Left ventricle myocardium inferior (tissue), 1 donor: ENCODE measurements at regions not wholly inside any gene's neighbourhood (a gene's known extent, or its start where the extent isn't known, plus 50 kb on each side); places are given as distances from the start of the nearest gene placed in this dataset.

Source experiments
- DNase-seq: peaks from one replicate; pipeline ENCODE4 v3.0.0-alpha.2; 2020
- H3K27ac ChIP-seq: fragments of 200-600 bp; replicated peaks from 2 replicates; pipeline ENCODE4 v1.8.0; 2021
- H3K27me3 ChIP-seq: fragments of 200-600 bp; 2 replicates; pipeline ENCODE4 v1.8.0; 2021; ENCODE audit warnings: low read depth
- H3K36me3 ChIP-seq: fragments of 200-600 bp; 2 replicates; pipeline ENCODE4 v1.8.0; 2021
- H3K4me1 ChIP-seq: fragments of 200-600 bp; 2 replicates; pipeline ENCODE4 v1.8.0; 2021
- H3K4me3 ChIP-seq: fragments of 200-600 bp; 2 replicates; pipeline ENCODE4 v1.8.0; 2021; ENCODE audit warnings: mild to moderate bottlenecking, moderate library complexity
- H3K9me3 ChIP-seq: fragments of 200-600 bp; replicated peaks from 2 replicates; pipeline ENCODE4 v1.8.0; 2021
- CTCF ChIP-seq: fragments of 200-600 bp; IDR thresholded peaks from 2 replicates; pipeline ENCODE4 v1.8.0; 2021; ENCODE audit warnings: antibody characterized with exemption, mild to moderate bottlenecking, borderline replicate concordance
- intact Hi-C: fragments of 100-400 bp; cut with micrococcal nuclease; formaldehyde crosslinking; loops from one replicate; pipeline ENCODE4 v1.11.0; 2022
- donor health status: DM: no; HTN: yes; CAD: no; lungs with severe emphysema.

DNA sequence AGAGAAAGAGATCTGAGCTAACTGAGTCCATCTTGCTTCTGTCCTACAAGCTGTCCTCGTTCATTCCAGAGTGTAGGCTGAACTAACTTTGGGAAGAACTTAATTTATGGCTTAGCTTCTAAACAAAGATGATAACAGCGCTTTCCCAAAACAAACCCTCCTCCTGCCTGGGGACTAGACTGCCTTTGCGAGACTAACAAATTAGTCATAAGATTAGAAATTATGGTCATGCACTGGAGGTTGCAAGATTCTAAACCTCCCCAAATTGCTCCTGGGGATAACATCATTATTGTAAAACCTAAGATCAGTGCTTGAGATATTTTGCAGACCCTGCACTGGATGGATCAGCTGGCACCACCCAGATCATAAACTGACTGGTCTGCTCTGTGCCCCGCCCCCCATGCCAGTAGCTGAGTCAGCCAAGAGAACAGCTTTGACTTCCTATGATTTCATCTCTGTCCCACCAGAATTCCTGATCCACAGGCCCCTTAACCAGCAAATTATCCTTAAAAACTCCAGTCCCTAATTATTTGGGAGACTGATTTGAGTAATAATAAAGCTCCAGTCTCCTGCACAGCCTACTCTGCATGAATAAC is 883.3 kb downstream of the TRIML1 start:
- TF ChIP-seq CTCF = no peak
- intact Hi-C loops = no loop called here
- no peaks in the 10 kb centered on the region for H3K4me1 ChIP-seq
- no peak overlapping the region for H3K4me3 ChIP-seq
- no peaks in the 10 kb centered on the region for H3K27me3 ChIP-seq
- no peaks in the 10 kb centered on the region for H3K9me3 ChIP-seq
- H3K27ac ChIP-seq = no peak overlapping the region
- no peaks in the 10 kb centered on the region for H3K36me3 ChIP-seq
- no peak for DNase-seq

GRCh38 chr4:189029976-189030504 is 890.8 kb downstream of the TRIML1 start:
- Histone ChIP-seq H3K27me3 (no peaks in the 10 kb centered on the region), H3K4me1 (no peaks in the 10 kb centered on the region), H3K36me3 (no peaks in the 10 kb centered on the region), H3K27ac (no peak overlapping the region), H3K4me3 (no peak overlapping the region), H3K9me3 (no peaks in the 10 kb centered on the region)
- no peak for DNase-seq
- intact Hi-C loops = no loop called here
- TF ChIP-seq CTCF = no peak

- no peaks in the 10 kb centered on the region for H3K27me3 ChIP-seq
- DNase-seq = no peak
- no peak overlapping the region for H3K27ac ChIP-seq
- H3K36me3 ChIP-seq = no peaks in the 10 kb centered on the region
- H3K4me1 ChIP-seq = no peaks in the 10 kb centered on the region
- no peaks in the 10 kb centered on the region for H3K9me3 ChIP-seq
- no peak overlapping the region for H3K4me3 ChIP-seq
- intact Hi-C loops = no loop called here
- no peak for TF ChIP-seq CTCF
Measured at GRCh38 chr4:189032606-189033338, 893.5 kb downstream of the TRIML1 start.

GRCh38 chr4:189033801-189034347 is 894.6 kb downstream of the TRIML1 start:
- no peak for DNase-seq
- H3K36me3 ChIP-seq = no peaks in the 10 kb centered on the region
- no peak overlapping the region for H3K27ac ChIP-seq
- no peaks in the 10 kb centered on the region for H3K9me3 ChIP-seq
- H3K27me3 ChIP-seq = no peaks in the 10 kb centered on the region
- no peaks in the 10 kb centered on the region for H3K4me1 ChIP-seq
- no peak overlapping the region for H3K4me3 ChIP-seq
- intact Hi-C loops = no loop called here
- TF ChIP-seq CTCF = no peak

- H3K36me3 ChIP-seq = no peaks in the 10 kb centered on the region
- intact Hi-C loops = no loop called here
Measured at GRCh38 chr4:189035091-189035490, 895.9 kb downstream of the TRIML1 start.

More at GRCh38 chr4:189035091-189035490, 895.9 kb downstream of the TRIML1 start:
- Histone ChIP-seq H3K27ac (no peak overlapping the region), H3K9me3 (no peaks in the 10 kb centered on the region), H3K4me1 (no peaks in the 10 kb centered on the region), H3K27me3 (no peaks in the 10 kb centered on the region), H3K4me3 (no peak overlapping the region)
- no peak for TF ChIP-seq CTCF
- DNase-seq = no peak
